K562 (cell line): ENCODE measurements at regions not wholly inside any gene's neighbourhood (a gene's known extent, or its start where the extent isn't known, plus 50 kb on each side); places are given as distances from the start of the nearest gene placed in this dataset.

Experiments
- ATAC-seq: fragments of 200-7000 bp; cut with Tn5 transposase; 3 replicates; pipeline ENCODE4 v1.9.1; 2020; ENCODE audit warnings: moderate library complexity
- BruUV-seq: library from RNA; stranded (reverse); fragments of 400-500 nt; replicated peaks from 2 replicates; lab custom pipeline; 2021; lab: Mats Ljungman, UMichigan
- CTCF ChIA-PET: fragments of 300-600 bp; formaldehyde crosslinking; extraction: SDS; loops from one replicate; lab custom pipeline; 2021; ENCODE audit warnings: low intra/inter-chr PET ratio; lab: Yijun Ruan, JAX
- POLR2A ChIA-PET: fragments of 300-600, 350-650 bp; sonication (Branson Sonifier 250); formaldehyde crosslinking; extraction: SDS; loops from one replicate; lab custom pipeline; 2021; ENCODE audit warnings: antibody characterized with exemption, inconsistent platforms; lab: Yijun Ruan, JAX
- DNase-seq, 4 experiments: peaks; one replicate each; pipeline versions ENCODE4 v3.0.0 to v3.0.0-alpha.2; 2011 to 2018; ENCODE audit warnings: low spot score in 3 of 4, mixed read lengths in 3 of 4; ENCODE audit errors: extremely low read depth in 1 of 4
- FAIRE-seq: peaks from 2 replicates; lab custom pipeline; 2011; peaks lifted over from hg19 to GRCh38; lab: Jason Lieb, UNC
- H2AFZ ChIP-seq: 2 replicates; pipeline ENCODE4 v1.6.0; 2011; ENCODE audit warnings: low read depth, low read length, control low read depth, inconsistent platforms
- H3K27ac ChIP-seq: fragments of 200-600 bp; 3 replicates; pipeline ENCODE4 v1.8.0; 2011; ENCODE audit warnings: low read depth, mild to moderate bottlenecking, control low read depth, inconsistent platforms, low read length, moderate library complexity, mixed read lengths; ENCODE audit errors: extremely low read depth
- H3K27me3 ChIP-seq, 2 experiments: fragments of 300-600 bp in 1 of 2; 2 replicates in 1 of 2; 3 replicates in 1 of 2; pipeline versions ENCODE4 v1.6.0 to v1.8.0; 2011; ENCODE audit warnings: inconsistent platforms in 2 of 2, low read length in 2 of 2, mild to moderate bottlenecking in 1 of 2, mixed read lengths in 1 of 2, moderate library complexity in 1 of 2; ENCODE audit not compliant: control insufficient read depth in 2 of 2, insufficient read depth in 2 of 2
- H3K36me3 ChIP-seq: fragments of 300-600 bp; 3 replicates; pipeline ENCODE4 v1.8.0; 2011; ENCODE audit warnings: mild to moderate bottlenecking, low read length, inconsistent platforms; ENCODE audit not compliant: control insufficient read depth, insufficient read depth
- H3K4me1 ChIP-seq, 2 experiments: fragments of 200-600 bp in 1 of 2; replicated peaks in 1 of 2; 2 replicates in 1 of 2; 3 replicates in 1 of 2; pipeline versions ENCODE4 v1.5.1 to v1.8.0; 2011; ENCODE audit warnings: inconsistent platforms in 2 of 2, low read length in 2 of 2, mild to moderate bottlenecking in 1 of 2, mixed read lengths in 1 of 2, moderate library complexity in 1 of 2; ENCODE audit not compliant: control insufficient read depth in 2 of 2, insufficient read depth in 2 of 2
- H3K4me2 ChIP-seq: 2 replicates; pipeline ENCODE4 v1.6.1; 2011; ENCODE audit warnings: low read length, control low read depth, inconsistent platforms, mixed read lengths; ENCODE audit not compliant: insufficient read depth
- H3K4me3 ChIP-seq: fragments of 200-600 bp; sonication (generic), shearing (Covaris generic); 2 replicates; pipeline ENCODE4 v1.5.1; 2016; ENCODE audit warnings: control low read depth, inconsistent platforms
- H3K79me2 ChIP-seq: fragments of 200-600 bp; 3 replicates; pipeline ENCODE4 v1.8.0; 2011; ENCODE audit warnings: low read length, inconsistent platforms; ENCODE audit not compliant: control insufficient read depth, insufficient read depth
- H3K9ac ChIP-seq, 2 experiments: 2 replicates each; pipeline versions ENCODE4 v1.6.0 to v1.6.1; 2011; ENCODE audit warnings: low read depth in 2 of 2, low read length in 2 of 2, control low read depth in 1 of 2, inconsistent platforms in 1 of 2, mild to moderate bottlenecking in 1 of 2, mixed read lengths in 1 of 2; ENCODE audit not compliant: insufficient read depth in 1 of 2
- H3K9me1 ChIP-seq: one replicate; pipeline ENCODE4 v1.6.0; 2011; ENCODE audit warnings: inconsistent platforms, mild to moderate bottlenecking, low read length, moderate library complexity; ENCODE audit not compliant: control insufficient read depth, insufficient read depth
- H3K9me3 ChIP-seq: replicated peaks from 2 replicates; pipeline ENCODE4 v1.5.1; 2011; ENCODE audit warnings: low read depth, low read length, inconsistent platforms; ENCODE audit not compliant: control insufficient read depth, insufficient read depth
- H4K20me1 ChIP-seq: replicated peaks from 2 replicates; pipeline ENCODE4 v1.6.1; 2011; ENCODE audit warnings: low read length, inconsistent platforms, mixed read lengths; ENCODE audit not compliant: control insufficient read depth, insufficient read depth
- HDAC1 ChIP-seq, 2 experiments: fragments of 450-650 bp; IDR thresholded peaks; 2 replicates each; pipeline ENCODE4 v1.6.1; 2016 to 2017; ENCODE audit warnings: inconsistent platforms in 1 of 2, mild to moderate bottlenecking in 1 of 2, moderate library complexity in 1 of 2
- HOXB6 ChIP-seq: fragments of 250-450 bp; sonication (Bioruptor Pico); IDR thresholded peaks from 2 replicates; pipeline ENCODE4 v1.5.1; 2022; ENCODE audit warnings: mild to moderate bottlenecking, borderline replicate concordance
- MAFF ChIP-seq: IDR thresholded peaks from 2 replicates; pipeline ENCODE4 v1.6.1; 2012; ENCODE audit warnings: low read length, improper control_type of control experiment
- NCOA6 ChIP-seq: fragments of 450-650 bp; IDR thresholded peaks from 2 replicates; pipeline ENCODE4 v1.6.1; 2017; ENCODE audit warnings: mild to moderate bottlenecking
- RAD51 ChIP-seq: fragments of 450-650 bp; IDR thresholded peaks from 2 replicates; pipeline ENCODE4 v1.7.1; 2016; ENCODE audit warnings: low read depth, mild to moderate bottlenecking, borderline replicate concordance
- SRSF1 ChIP-seq: fragments of 200-400 bp; formaldehyde crosslinking; IDR thresholded peaks from 2 replicates; pipeline ENCODE4 v1.6.1; 2017; ENCODE audit warnings: mild to moderate bottlenecking, low read depth, low read length, moderate library complexity
- TCF3 ChIP-seq: sonication (generic); formaldehyde crosslinking; IDR thresholded peaks from 2 replicates; pipeline ENCODE4 v1.4.0; 2020; ENCODE audit warnings: mild to moderate bottlenecking, missing genetic modification reagents
- ZNF3 ChIP-seq: fragments of 250-450 bp; sonication (Bioruptor Pico); IDR thresholded peaks from 2 replicates; pipeline ENCODE4 v1.5.0; 2021; ENCODE audit warnings: mild to moderate bottlenecking, moderate library complexity
- ZNF316 ChIP-seq: fragments of 450-650 bp; IDR thresholded peaks from 2 replicates; pipeline ENCODE4 v1.6.1; 2016
- ZNF444 ChIP-seq: fragments of 250-450 bp; sonication (Bioruptor Pico); IDR thresholded peaks from 2 replicates; pipeline ENCODE4 v1.4.0; 2020; ENCODE audit warnings: mild to moderate bottlenecking, moderate library complexity
- WGBS: fragments of 100-300 bp; shearing (Covaris generic); methylation state at CpG from one replicate; pipeline ENCODE4 v1.1.6; 2016; ENCODE audit warnings: low coverage, mixed read lengths; ENCODE audit not compliant: insufficient coverage; ENCODE audit errors: missing lambda C conversion rate; 5-methylcytosine and 5-hydroxymethylcytosine counted together
- in situ Hi-C: fragments of 300-500 bp; cut with MboI; formaldehyde crosslinking; loops from 4 replicates; pipeline ENCODE4 v1.15.0; 2018; ENCODE audit warnings: inconsistent platforms, mixed read lengths
- intact Hi-C: fragments of 100-400 bp; cut with micrococcal nuclease; formaldehyde crosslinking; loops from 2 replicates; pipeline ENCODE4 v1.14.2; 2022
- TF ChIP-seq, protein P1 (sequence below): sonication (generic); formaldehyde crosslinking; IDR thresholded peaks from 2 replicates; pipeline ENCODE4 v1.8.1; 2023; ENCODE audit warnings: mild to moderate bottlenecking, missing genetic modification reagents
- TF ChIP-seq, protein P2 (sequence below), 2 experiments: fragments of 450-650 bp; IDR thresholded peaks; 2 replicates each; pipeline ENCODE4 v1.6.1; 2018; ENCODE audit warnings: mild to moderate bottlenecking in 2 of 2, low read depth in 1 of 2; ENCODE audit not compliant: partially characterized antibody in 2 of 2

DNA sequence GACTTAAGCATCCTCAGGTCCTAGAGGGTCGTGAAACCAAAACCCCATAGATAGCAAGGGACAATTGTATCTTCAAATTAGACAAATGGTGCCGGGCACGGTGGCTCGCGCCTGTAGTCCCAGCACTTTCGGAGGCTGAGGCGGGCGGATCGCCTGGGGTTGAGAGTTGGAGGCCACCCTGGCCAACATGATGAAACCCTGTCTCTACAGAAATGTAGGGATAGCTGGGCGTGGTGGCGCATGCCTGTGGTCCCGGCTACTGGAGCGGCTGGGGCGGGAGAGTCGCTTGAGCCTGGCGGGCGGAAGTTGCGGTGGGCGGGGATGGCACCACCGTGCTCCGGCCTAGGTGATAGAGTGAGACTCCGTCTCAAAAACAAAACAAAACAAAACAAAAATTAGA, 780.6 kb downstream of the BRINP3 start:
- H3K36me3 ChIP-seq, result no peaks in the 10 kb centered on the region
- intact Hi-C loops (no loop called here), in situ Hi-C loops (no loop called here)
- H3K4me1 ChIP-seq, result no peaks in the 10 kb centered on the region
- H3K27ac ChIP-seq, result no peak overlapping the region
- POLR2A ChIA-PET, result no interaction called here
- H2AFZ ChIP-seq, result no peak overlapping the region
- H4K20me1 ChIP-seq, result no peaks in the 10 kb centered on the region
- H3K9me1 ChIP-seq, result no peaks in the 10 kb centered on the region
- H3K4me3 ChIP-seq, result no peak overlapping the region
- BruUV-seq, result no TSS peak
- CTCF ChIA-PET, result no interaction called here
- 45% methylated on average over 21 of the region's 22 CpGs for WGBS
- DNase-seq (no peak), ATAC-seq (no peak)
- no peak overlapping the region for H3K4me2 ChIP-seq
- TF ChIP-seq, protein P1, sequence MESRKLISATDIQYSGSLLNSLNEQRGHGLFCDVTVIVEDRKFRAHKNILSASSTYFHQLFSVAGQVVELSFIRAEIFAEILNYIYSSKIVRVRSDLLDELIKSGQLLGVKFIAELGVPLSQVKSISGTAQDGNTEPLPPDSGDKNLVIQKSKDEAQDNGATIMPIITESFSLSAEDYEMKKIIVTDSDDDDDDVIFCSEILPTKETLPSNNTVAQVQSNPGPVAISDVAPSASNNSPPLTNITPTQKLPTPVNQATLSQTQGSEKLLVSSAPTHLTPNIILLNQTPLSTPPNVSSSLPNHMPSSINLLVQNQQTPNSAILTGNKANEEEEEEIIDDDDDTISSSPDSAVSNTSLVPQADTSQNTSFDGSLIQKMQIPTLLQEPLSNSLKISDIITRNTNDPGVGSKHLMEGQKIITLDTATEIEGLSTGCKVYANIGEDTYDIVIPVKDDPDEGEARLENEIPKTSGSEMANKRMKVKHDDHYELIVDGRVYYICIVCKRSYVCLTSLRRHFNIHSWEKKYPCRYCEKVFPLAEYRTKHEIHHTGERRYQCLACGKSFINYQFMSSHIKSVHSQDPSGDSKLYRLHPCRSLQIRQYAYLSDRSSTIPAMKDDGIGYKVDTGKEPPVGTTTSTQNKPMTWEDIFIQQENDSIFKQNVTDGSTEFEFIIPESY (CRISPR knock-in tag), result peak; percentile 63; the same call in 1 of the 2 replicates
- no peak for TF ChIP-seq ZNF316
- TF ChIP-seq, all 486 proteins: peak for 1
- Histone ChIP-seq H3K27me3 (no peaks in the 10 kb centered on the region), H3K9ac (no peak overlapping the region), H3K9me3 (no peaks in the 10 kb centered on the region), H3K79me2 (no peaks in the 10 kb centered on the region)
- no peak for FAIRE-seq

DNA sequence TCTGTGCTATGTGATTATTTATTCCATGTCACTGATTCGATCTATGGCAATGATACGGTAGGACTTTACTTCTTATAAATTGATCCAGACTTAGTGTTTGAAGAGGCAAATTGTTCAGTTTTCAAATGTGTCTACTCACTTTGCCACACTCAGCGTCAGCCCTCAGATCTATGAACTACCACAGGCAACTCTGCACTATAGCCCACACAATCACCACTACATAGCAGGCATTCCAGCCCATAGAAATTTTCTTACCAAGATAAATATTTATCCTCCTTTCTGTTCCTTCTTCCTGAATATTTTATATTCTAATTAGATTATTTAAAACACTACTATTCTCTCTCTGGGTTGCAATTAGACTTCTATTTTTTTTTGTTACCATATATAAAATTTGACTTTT, 776.1 kb downstream of the BRINP3 start:
- intact Hi-C loops, result no loop called here
- no peaks in the 10 kb centered on the region for H3K9me1 ChIP-seq
- no TSS peak for BruUV-seq
- 0% methylated on average over 3 of the region's 3 CpGs for WGBS
- CTCF ChIA-PET, result no interaction called here
- TF ChIP-seq RAD51 (no peak), NCOA6 (no peak), HDAC1 (IDR thresholded peaks at IDR 0.05) (no peak), SRSF1 (no peak), MAFF (no peak), TCF3 (CRISPR knock-in tag) (no peak), ZNF3 (CRISPR knock-in tag) (no peak), ZNF444 (CRISPR knock-in tag) (no peak), HOXB6 (CRISPR knock-in tag) (no peak)
- TF ChIP-seq, protein P2, sequence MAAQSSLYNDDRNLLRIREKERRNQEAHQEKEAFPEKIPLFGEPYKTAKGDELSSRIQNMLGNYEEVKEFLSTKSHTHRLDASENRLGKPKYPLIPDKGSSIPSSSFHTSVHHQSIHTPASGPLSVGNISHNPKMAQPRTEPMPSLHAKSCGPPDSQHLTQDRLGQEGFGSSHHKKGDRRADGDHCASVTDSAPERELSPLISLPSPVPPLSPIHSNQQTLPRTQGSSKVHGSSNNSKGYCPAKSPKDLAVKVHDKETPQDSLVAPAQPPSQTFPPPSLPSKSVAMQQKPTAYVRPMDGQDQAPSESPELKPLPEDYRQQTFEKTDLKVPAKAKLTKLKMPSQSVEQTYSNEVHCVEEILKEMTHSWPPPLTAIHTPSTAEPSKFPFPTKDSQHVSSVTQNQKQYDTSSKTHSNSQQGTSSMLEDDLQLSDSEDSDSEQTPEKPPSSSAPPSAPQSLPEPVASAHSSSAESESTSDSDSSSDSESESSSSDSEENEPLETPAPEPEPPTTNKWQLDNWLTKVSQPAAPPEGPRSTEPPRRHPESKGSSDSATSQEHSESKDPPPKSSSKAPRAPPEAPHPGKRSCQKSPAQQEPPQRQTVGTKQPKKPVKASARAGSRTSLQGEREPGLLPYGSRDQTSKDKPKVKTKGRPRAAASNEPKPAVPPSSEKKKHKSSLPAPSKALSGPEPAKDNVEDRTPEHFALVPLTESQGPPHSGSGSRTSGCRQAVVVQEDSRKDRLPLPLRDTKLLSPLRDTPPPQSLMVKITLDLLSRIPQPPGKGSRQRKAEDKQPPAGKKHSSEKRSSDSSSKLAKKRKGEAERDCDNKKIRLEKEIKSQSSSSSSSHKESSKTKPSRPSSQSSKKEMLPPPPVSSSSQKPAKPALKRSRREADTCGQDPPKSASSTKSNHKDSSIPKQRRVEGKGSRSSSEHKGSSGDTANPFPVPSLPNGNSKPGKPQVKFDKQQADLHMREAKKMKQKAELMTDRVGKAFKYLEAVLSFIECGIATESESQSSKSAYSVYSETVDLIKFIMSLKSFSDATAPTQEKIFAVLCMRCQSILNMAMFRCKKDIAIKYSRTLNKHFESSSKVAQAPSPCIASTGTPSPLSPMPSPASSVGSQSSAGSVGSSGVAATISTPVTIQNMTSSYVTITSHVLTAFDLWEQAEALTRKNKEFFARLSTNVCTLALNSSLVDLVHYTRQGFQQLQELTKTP (IDR thresholded peaks at IDR 0.05; ENCODE audit: low read depth in 1 of 2, partially characterized antibody in 2 of 2), result no peak
- TF ChIP-seq, all 486 proteins: peak for 0
- Histone ChIP-seq H3K27me3 (no peaks in the 10 kb centered on the region), H3K4me3 (no peak overlapping the region), H3K27ac (no peak overlapping the region), H3K36me3 (no peaks in the 10 kb centered on the region), H4K20me1 (no peaks in the 10 kb centered on the region), H2AFZ (no peak overlapping the region), H3K9me3 (peaks cover 3% of the 10 kb centered on the region), H3K4me1 (no peaks in the 10 kb centered on the region), H3K9ac (no peak overlapping the region), H3K79me2 (no peaks in the 10 kb centered on the region), H3K4me2 (no peak overlapping the region)
- POLR2A ChIA-PET, result no interaction called here
- ATAC-seq (no peak), DNase-seq (no peak), FAIRE-seq (no peak)
- in situ Hi-C loops, result no loop called here
